HepG2 (cell line): ENCODE measurements at regions not wholly inside any gene's neighbourhood (a gene's known extent, or its start where the extent isn't known, plus 50 kb on each side); places are given as distances from the start of the nearest gene placed in this dataset.

Experiments used
- YY1 ChIP-seq: IDR thresholded peaks from 2 replicates; pipeline ENCODE4 v1.6.1; 2011; ENCODE audit warnings: low read length, low read depth, moderate library complexity, mild to moderate bottlenecking; ENCODE audit not compliant: insufficient read depth, insufficient replicate concordance
- TF ChIP-seq, protein P1 (sequence below): sonication (generic); formaldehyde crosslinking; IDR thresholded peaks from 2 replicates; pipeline ENCODE4 v1.5.0; 2020; ENCODE audit warnings: mild to moderate bottlenecking, missing genetic modification reagents, moderate library complexity

DNA sequence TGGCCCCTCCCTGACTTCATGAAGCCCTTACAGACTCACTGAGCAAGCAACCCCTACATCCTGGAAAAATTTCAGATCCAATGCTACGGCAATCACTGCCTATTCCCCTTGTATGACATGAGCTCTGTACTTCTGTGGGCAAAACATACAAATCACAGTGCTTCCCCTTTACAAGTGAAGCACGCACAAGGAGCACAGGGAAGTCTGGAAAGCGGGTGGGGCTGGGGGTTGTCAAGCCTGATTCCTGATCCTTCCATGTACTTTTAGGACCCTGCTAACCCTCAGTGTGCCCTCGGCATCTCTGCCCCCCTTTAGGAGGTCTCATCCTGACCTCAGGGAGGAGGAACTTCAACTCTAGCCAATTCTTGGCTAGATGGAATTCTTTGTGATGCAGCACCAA lies 405.7 kb upstream of the POU3F1 start:
- TF ChIP-seq, protein P1, sequence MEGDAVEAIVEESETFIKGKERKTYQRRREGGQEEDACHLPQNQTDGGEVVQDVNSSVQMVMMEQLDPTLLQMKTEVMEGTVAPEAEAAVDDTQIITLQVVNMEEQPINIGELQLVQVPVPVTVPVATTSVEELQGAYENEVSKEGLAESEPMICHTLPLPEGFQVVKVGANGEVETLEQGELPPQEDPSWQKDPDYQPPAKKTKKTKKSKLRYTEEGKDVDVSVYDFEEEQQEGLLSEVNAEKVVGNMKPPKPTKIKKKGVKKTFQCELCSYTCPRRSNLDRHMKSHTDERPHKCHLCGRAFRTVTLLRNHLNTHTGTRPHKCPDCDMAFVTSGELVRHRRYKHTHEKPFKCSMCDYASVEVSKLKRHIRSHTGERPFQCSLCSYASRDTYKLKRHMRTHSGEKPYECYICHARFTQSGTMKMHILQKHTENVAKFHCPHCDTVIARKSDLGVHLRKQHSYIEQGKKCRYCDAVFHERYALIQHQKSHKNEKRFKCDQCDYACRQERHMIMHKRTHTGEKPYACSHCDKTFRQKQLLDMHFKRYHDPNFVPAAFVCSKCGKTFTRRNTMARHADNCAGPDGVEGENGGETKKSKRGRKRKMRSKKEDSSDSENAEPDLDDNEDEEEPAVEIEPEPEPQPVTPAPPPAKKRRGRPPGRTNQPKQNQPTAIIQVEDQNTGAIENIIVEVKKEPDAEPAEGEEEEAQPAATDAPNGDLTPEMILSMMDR (CRISPR knock-in tag), result no peak
- TF ChIP-seq YY1, result no peak
